ENCODE measurements at regions not wholly inside any gene's neighbourhood (a gene's known extent, or its start where the extent isn't known, plus 50 kb on each side); places are given as distances from the start of the nearest gene placed in this dataset.

DNA sequence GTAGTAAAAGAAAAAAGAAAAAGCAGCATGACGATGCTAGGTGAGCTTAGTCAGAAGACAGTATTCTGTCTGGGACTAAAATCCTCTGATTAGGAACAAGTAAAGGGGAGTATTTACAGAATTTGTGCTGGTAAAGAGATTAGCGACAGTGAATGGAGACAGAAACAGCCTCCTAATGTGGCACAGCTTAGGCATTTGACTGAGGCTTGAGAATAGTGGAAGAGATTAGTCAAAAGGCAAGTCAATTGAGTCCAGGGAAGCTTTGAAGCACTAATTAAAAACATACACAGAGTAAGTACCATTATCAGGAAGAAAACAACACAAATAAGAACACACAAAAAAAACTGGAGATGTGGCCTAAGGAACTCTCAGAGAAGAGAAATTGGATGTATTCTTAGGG, 131.9 kb upstream of the CLEC14A start:
- FAIRE-seq: no peak
- no peak for ATAC-seq
- H3K27me3 ChIP-seq (ENCODE audit: control insufficient read depth in 1 of 2, insufficient read depth in 2 of 2, low read length in 2 of 2): no peaks in the 10 kb centered on the region
- no peak overlapping the region for H3K4me2 ChIP-seq (ENCODE audit: low read depth, low read length)
- no peaks in the 10 kb centered on the region for H3K4me1 ChIP-seq (ENCODE audit: insufficient read depth, low read length)
- BruUV-seq (replicated peaks): no TSS peak
- intact Hi-C loops (cut with micrococcal nuclease; ENCODE audit: unreplicated experiment): no loop called here
- no peak overlapping the region for H2AFZ ChIP-seq (ENCODE audit: low read length)
- H3K36me3 ChIP-seq (replicated peaks in 1 of 2; ENCODE audit: control insufficient read depth in 1 of 2, insufficient read depth in 2 of 2, low read length in 2 of 2): no peaks in the 10 kb centered on the region
- H3K4me3 ChIP-seq (replicated peaks in 1 of 3; ENCODE audit: insufficient read depth in 1 of 3, low read depth in 2 of 3, low read length in 3 of 3): no peak overlapping the region
- TF ChIP-seq RAD51 (IDR thresholded peaks at IDR 0.05; ENCODE audit: borderline replicate concordance) (no peak), ZNF234 (CRISPR knock-in tag; conservative IDR thresholded peaks at IDR 0.05) (no peak)
- TF ChIP-seq, protein P1, sequence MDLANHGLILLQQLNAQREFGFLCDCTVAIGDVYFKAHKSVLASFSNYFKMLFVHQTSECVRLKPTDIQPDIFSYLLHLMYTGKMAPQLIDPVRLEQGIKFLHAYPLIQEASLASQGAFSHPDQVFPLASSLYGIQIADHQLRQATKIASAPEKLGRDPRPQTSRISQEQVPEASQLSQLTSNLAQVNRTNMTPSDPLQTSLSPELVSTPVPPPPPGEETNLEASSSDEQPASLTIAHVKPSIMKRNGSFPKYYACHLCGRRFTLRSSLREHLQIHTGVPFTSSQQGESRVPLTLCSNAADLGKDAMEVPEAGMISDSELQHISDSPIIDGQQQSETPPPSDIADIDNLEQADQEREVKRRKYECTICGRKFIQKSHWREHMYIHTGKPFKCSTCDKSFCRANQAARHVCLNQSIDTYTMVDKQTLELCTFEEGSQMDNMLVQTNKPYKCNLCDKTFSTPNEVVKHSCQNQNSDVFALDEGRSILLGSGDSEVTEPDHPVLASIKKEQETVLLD (CRISPR knock-in tag; IDR thresholded peaks at IDR 0.05; ENCODE audit: low read depth): no peak
- TF ChIP-seq, protein P2, sequence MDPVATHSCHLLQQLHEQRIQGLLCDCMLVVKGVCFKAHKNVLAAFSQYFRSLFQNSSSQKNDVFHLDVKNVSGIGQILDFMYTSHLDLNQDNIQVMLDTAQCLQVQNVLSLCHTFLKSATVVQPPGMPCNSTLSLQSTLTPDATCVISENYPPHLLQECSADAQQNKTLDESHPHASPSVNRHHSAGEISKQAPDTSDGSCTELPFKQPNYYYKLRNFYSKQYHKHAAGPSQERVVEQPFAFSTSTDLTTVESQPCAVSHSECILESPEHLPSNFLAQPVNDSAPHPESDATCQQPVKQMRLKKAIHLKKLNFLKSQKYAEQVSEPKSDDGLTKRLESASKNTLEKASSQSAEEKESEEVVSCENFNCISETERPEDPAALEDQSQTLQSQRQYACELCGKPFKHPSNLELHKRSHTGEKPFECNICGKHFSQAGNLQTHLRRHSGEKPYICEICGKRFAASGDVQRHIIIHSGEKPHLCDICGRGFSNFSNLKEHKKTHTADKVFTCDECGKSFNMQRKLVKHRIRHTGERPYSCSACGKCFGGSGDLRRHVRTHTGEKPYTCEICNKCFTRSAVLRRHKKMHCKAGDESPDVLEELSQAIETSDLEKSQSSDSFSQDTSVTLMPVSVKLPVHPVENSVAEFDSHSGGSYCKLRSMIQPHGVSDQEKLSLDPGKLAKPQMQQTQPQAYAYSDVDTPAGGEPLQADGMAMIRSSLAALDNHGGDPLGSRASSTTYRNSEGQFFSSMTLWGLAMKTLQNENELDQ (CRISPR knock-in tag; IDR thresholded peaks at IDR 0.05; ENCODE audit: borderline replicate concordance): no peak
- H3K9ac ChIP-seq (ENCODE audit: insufficient read depth, low read depth, low read length): no peak overlapping the region
- POLR2A ChIA-PET: no interaction called here
- DNase-seq (ENCODE audit: low spot score): no peak
- in situ Hi-C loops (cut with HindIII; ENCODE audit: extremely low pct_ligation_motif_present, low pct_unique_long_range_greater_than_20kb): no loop called here
- H3K9me3 ChIP-seq (ENCODE audit: low read length): no peaks in the 10 kb centered on the region
- CTCF ChIA-PET (ENCODE audit: low intra/inter-chr PET ratio, low total read pairs): no interaction called here
- H4K20me1 ChIP-seq (ENCODE audit: insufficient read depth, low read length): no peaks in the 10 kb centered on the region
- no peak overlapping the region for H3K27ac ChIP-seq (ENCODE audit: extremely low read length, insufficient read depth, low read length)
- 2% methylated on average over 2 of the region's 2 CpGs for WGBS (ENCODE audit: low lambda C conversion rate)
- H3K79me2 ChIP-seq (ENCODE audit: insufficient read depth, low read length): no peaks in the 10 kb centered on the region

DNA sequence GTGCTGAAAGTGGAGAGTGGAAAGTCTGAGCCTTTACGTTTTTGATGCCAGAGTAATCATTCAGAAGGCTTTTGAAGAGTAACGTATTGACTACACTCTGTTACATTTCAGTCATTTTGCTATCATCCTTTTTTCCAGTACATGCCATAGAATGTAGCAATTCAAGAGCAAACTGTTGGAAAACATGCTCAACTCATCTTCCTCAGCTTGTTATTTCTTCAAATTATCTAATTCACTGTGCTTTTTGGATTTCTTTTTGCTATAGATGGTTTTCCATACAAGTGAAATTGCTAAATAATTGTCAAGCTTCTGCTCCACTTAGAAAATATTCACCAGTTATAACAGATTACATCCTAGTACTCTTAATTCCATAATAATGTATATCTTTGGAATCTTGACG, 129.9 kb upstream of the CLEC14A start:
- no peak overlapping the region for H3K4me2 ChIP-seq (ENCODE audit: low read depth, low read length)
- no peak overlapping the region for H3K4me3 ChIP-seq (replicated peaks in 1 of 3; ENCODE audit: insufficient read depth in 1 of 3, low read depth in 2 of 3, low read length in 3 of 3)
- no peak for FAIRE-seq
- ChIA-PET POLR2A (no interaction called here), CTCF (ENCODE audit: low intra/inter-chr PET ratio, low total read pairs) (no interaction called here)
- H3K27me3 ChIP-seq (ENCODE audit: control insufficient read depth in 1 of 2, insufficient read depth in 2 of 2, low read length in 2 of 2): no peaks in the 10 kb centered on the region
- H3K27ac ChIP-seq (ENCODE audit: extremely low read length, insufficient read depth, low read length): no peak overlapping the region
- no peaks in the 10 kb centered on the region for H4K20me1 ChIP-seq (ENCODE audit: insufficient read depth, low read length)
- ATAC-seq: no peak
- BruUV-seq (replicated peaks): no TSS peak
- H3K9me3 ChIP-seq (ENCODE audit: low read length): no peaks in the 10 kb centered on the region
- intact Hi-C loops (cut with micrococcal nuclease; ENCODE audit: unreplicated experiment): no loop called here
- DNase-seq (ENCODE audit: low spot score): no peak
- no peak overlapping the region for H3K9ac ChIP-seq (ENCODE audit: insufficient read depth, low read depth, low read length)
- in situ Hi-C loops (cut with HindIII; ENCODE audit: extremely low pct_ligation_motif_present, low pct_unique_long_range_greater_than_20kb): no loop called here
- H3K79me2 ChIP-seq (ENCODE audit: insufficient read depth, low read length): no peaks in the 10 kb centered on the region
- no peak overlapping the region for H2AFZ ChIP-seq (ENCODE audit: low read length)
- under 1% methylated on average over 3 of the region's 3 CpGs for WGBS (ENCODE audit: low lambda C conversion rate)
- no peaks in the 10 kb centered on the region for H3K36me3 ChIP-seq (replicated peaks in 1 of 2; ENCODE audit: control insufficient read depth in 1 of 2, insufficient read depth in 2 of 2, low read length in 2 of 2)
- no peaks in the 10 kb centered on the region for H3K4me1 ChIP-seq (ENCODE audit: insufficient read depth, low read length)
- TF ChIP-seq, protein P3, sequence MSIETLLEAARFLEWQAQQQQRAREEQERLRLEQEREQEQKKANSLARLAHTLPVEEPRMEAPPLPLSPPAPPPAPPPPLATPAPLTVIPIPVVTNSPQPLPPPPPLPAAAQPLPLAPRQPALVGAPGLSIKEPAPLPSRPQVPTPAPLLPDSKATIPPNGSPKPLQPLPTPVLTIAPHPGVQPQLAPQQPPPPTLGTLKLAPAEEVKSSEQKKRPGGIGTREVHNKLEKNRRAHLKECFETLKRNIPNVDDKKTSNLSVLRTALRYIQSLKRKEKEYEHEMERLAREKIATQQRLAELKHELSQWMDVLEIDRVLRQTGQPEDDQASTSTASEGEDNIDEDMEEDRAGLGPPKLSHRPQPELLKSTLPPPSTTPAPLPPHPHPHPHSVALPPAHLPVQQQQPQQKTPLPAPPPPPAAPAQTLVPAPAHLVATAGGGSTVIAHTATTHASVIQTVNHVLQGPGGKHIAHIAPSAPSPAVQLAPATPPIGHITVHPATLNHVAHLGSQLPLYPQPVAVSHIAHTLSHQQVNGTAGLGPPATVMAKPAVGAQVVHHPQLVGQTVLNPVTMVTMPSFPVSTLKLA (IDR thresholded peaks at IDR 0.05): no peak
- no peak for TF ChIP-seq ZSCAN20 (CRISPR knock-in tag; IDR thresholded peaks at IDR 0.05; ENCODE audit: borderline replicate concordance)
- no peak for TF ChIP-seq ZNF747 (CRISPR knock-in tag; IDR thresholded peaks at IDR 0.05; ENCODE audit: borderline replicate concordance)
- TF ChIP-seq, protein P4, sequence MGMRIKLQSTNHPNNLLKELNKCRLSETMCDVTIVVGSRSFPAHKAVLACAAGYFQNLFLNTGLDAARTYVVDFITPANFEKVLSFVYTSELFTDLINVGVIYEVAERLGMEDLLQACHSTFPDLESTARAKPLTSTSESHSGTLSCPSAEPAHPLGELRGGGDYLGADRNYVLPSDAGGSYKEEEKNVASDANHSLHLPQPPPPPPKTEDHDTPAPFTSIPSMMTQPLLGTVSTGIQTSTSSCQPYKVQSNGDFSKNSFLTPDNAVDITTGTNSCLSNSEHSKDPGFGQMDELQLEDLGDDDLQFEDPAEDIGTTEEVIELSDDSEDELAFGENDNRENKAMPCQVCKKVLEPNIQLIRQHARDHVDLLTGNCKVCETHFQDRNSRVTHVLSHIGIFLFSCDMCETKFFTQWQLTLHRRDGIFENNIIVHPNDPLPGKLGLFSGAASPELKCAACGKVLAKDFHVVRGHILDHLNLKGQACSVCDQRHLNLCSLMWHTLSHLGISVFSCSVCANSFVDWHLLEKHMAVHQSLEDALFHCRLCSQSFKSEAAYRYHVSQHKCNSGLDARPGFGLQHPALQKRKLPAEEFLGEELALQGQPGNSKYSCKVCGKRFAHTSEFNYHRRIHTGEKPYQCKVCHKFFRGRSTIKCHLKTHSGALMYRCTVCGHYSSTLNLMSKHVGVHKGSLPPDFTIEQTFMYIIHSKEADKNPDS (CRISPR knock-in tag; IDR thresholded peaks at IDR 0.05): no peak
- no peak for TF ChIP-seq PHF21A (CRISPR knock-in tag; IDR thresholded peaks at IDR 0.05)

All from HepG2 (cell line).